ENCODE measurements at regions not wholly inside any gene's neighbourhood (a gene's known extent, or its start where the extent isn't known, plus 50 kb on each side); places are given as distances from the start of the nearest gene placed in this dataset.

- Histone ChIP-seq H3K4me1 (ENCODE audit: control extremely low read depth in 1 of 4, control insufficient read depth in 4 of 4, insufficient read depth in 4 of 4, low read length in 3 of 4) (no peaks in the 10 kb centered on the region), H3K9me3 (ENCODE audit: control extremely low read depth in 1 of 5, control insufficient read depth in 4 of 5, insufficient read depth in 2 of 5, low read depth in 1 of 5, low read length in 4 of 5) (no peaks in the 10 kb centered on the region), H3K27me3 (replicated peaks in 2 of 5; ENCODE audit: control insufficient read depth in 4 of 5, insufficient read depth in 5 of 5, low read length in 4 of 5) (no peaks in the 10 kb centered on the region), H3K4me3 (ENCODE audit: control insufficient read depth in 1 of 7, extremely low read depth in 1 of 7, insufficient read depth in 4 of 7, low read depth in 2 of 7, low read length in 6 of 7) (no peak overlapping the region), H3K27ac (ENCODE audit: insufficient read depth in 1 of 2, low read depth in 1 of 2, low read length in 2 of 2, poor library complexity in 1 of 2, severe bottlenecking in 2 of 2) (no peak overlapping the region), H3K36me3 (ENCODE audit: control insufficient read depth in 4 of 4, insufficient read depth in 4 of 4, low read length in 3 of 4) (no peaks in the 10 kb centered on the region)
- no peak for DNase-seq
- 98% methylated on average over 5 of the region's 5 CpGs for WGBS (ENCODE audit: insufficient coverage)
- ChIA-PET POLR2A (no interaction called here), CTCF (no interaction called here)
Measured at GRCh38 chr2:18399601-18400000, 160.9 kb downstream of the RDH14 start.

- no peaks in the 10 kb centered on the region for H3K4me1 ChIP-seq (ENCODE audit: control extremely low read depth in 1 of 4, control insufficient read depth in 4 of 4, insufficient read depth in 4 of 4, low read length in 3 of 4)
- no peak overlapping the region for H3K4me3 ChIP-seq (ENCODE audit: control insufficient read depth in 1 of 7, extremely low read depth in 1 of 7, insufficient read depth in 4 of 7, low read depth in 2 of 7, low read length in 6 of 7)
- H3K36me3 ChIP-seq (ENCODE audit: control insufficient read depth in 4 of 4, insufficient read depth in 4 of 4, low read length in 3 of 4): no peaks in the 10 kb centered on the region
- no peaks in the 10 kb centered on the region for H3K9me3 ChIP-seq (ENCODE audit: control extremely low read depth in 1 of 5, control insufficient read depth in 4 of 5, insufficient read depth in 2 of 5, low read depth in 1 of 5, low read length in 4 of 5)
- H3K27ac ChIP-seq (ENCODE audit: insufficient read depth in 1 of 2, low read depth in 1 of 2, low read length in 2 of 2, poor library complexity in 1 of 2, severe bottlenecking in 2 of 2): no peak overlapping the region
- POLR2A ChIA-PET: no interaction called here
- no peaks in the 10 kb centered on the region for H3K27me3 ChIP-seq (replicated peaks in 2 of 5; ENCODE audit: control insufficient read depth in 4 of 5, insufficient read depth in 5 of 5, low read length in 4 of 5)
- CTCF ChIA-PET: no interaction called here
- DNase-seq: no peak
- 90% methylated on average over 1 of the region's 1 CpG for WGBS (ENCODE audit: insufficient coverage)
Measured at GRCh38 chr2:18398833-18399232, 161.6 kb downstream of the RDH14 start.

GRCh38 chr2:18396329-18397010 is 164.0 kb downstream of the RDH14 start:
- WGBS (ENCODE audit: insufficient coverage): 15% methylated on average over 3 of the region's 9 CpGs
- no peak for DNase-seq

GRCh38 chr2:18395555-18395954 is 164.9 kb downstream of the RDH14 start:
- H3K36me3 ChIP-seq (ENCODE audit: control insufficient read depth in 4 of 4, insufficient read depth in 4 of 4, low read length in 3 of 4): no peaks in the 10 kb centered on the region
- H3K4me3 ChIP-seq (ENCODE audit: control insufficient read depth in 1 of 7, extremely low read depth in 1 of 7, insufficient read depth in 4 of 7, low read depth in 2 of 7, low read length in 6 of 7): no peak overlapping the region
- H3K27me3 ChIP-seq (replicated peaks in 2 of 5; ENCODE audit: control insufficient read depth in 4 of 5, insufficient read depth in 5 of 5, low read length in 4 of 5): no peaks in the 10 kb centered on the region
- no peaks in the 10 kb centered on the region for H3K4me1 ChIP-seq (ENCODE audit: control extremely low read depth in 1 of 4, control insufficient read depth in 4 of 4, insufficient read depth in 4 of 4, low read length in 3 of 4)
- H3K9me3 ChIP-seq (ENCODE audit: control extremely low read depth in 1 of 5, control insufficient read depth in 4 of 5, insufficient read depth in 2 of 5, low read depth in 1 of 5, low read length in 4 of 5): no peaks in the 10 kb centered on the region
- H3K27ac ChIP-seq (ENCODE audit: insufficient read depth in 1 of 2, low read depth in 1 of 2, low read length in 2 of 2, poor library complexity in 1 of 2, severe bottlenecking in 2 of 2): no peak overlapping the region
- DNase-seq: no peak
- WGBS (ENCODE audit: insufficient coverage): 100% methylated on average over 1 of the region's 5 CpGs
- POLR2A ChIA-PET: no interaction called here
- CTCF ChIA-PET: no interaction called here

More at GRCh38 chr2:18396329-18397010, 164.0 kb downstream of the RDH14 start:
- ChIA-PET POLR2A (no interaction called here), CTCF (no interaction called here)
- H3K27ac ChIP-seq (ENCODE audit: insufficient read depth in 1 of 2, low read depth in 1 of 2, low read length in 2 of 2, poor library complexity in 1 of 2, severe bottlenecking in 2 of 2): no peak overlapping the region
- no peaks in the 10 kb centered on the region for H3K4me1 ChIP-seq (ENCODE audit: control extremely low read depth in 1 of 4, control insufficient read depth in 4 of 4, insufficient read depth in 4 of 4, low read length in 3 of 4)
- H3K36me3 ChIP-seq (ENCODE audit: control insufficient read depth in 4 of 4, insufficient read depth in 4 of 4, low read length in 3 of 4): no peaks in the 10 kb centered on the region
- H3K4me3 ChIP-seq (ENCODE audit: control insufficient read depth in 1 of 7, extremely low read depth in 1 of 7, insufficient read depth in 4 of 7, low read depth in 2 of 7, low read length in 6 of 7): no peak overlapping the region
- no peaks in the 10 kb centered on the region for H3K27me3 ChIP-seq (replicated peaks in 2 of 5; ENCODE audit: control insufficient read depth in 4 of 5, insufficient read depth in 5 of 5, low read length in 4 of 5)
- H3K9me3 ChIP-seq (ENCODE audit: control extremely low read depth in 1 of 5, control insufficient read depth in 4 of 5, insufficient read depth in 2 of 5, low read depth in 1 of 5, low read length in 4 of 5): no peaks in the 10 kb centered on the region

GRCh38 chr2:18387441-18388206 is 172.8 kb downstream of the RDH14 start:
- DNase-seq: peak; percentile 39 to 73 (median 62)
- ChIA-PET POLR2A (no interaction called here), CTCF (interaction anchor here (0.8 to 1.8 kb wide), 7 partner anchors 9 to 1476 kb away, joined by 3 to 7 read pairs (median 4); no protein-coding TSS in a partner anchor)
- WGBS (ENCODE audit: insufficient coverage): 71% methylated on average over 14 of the region's 15 CpGs
- Histone ChIP-seq H3K27me3 (replicated peaks in 2 of 5; ENCODE audit: control insufficient read depth in 4 of 5, insufficient read depth in 5 of 5, low read length in 4 of 5) (peaks cover 0 to 2% (median under 1%) of the 10 kb centered on the region in 5 experiments), H3K4me3 (ENCODE audit: control insufficient read depth in 1 of 7, extremely low read depth in 1 of 7, insufficient read depth in 4 of 7, low read depth in 2 of 7, low read length in 6 of 7) (no peak overlapping the region), H3K4me1 (ENCODE audit: control extremely low read depth in 1 of 4, control insufficient read depth in 4 of 4, insufficient read depth in 4 of 4, low read length in 3 of 4) (no peaks in the 10 kb centered on the region), H3K9me3 (ENCODE audit: control extremely low read depth in 1 of 5, control insufficient read depth in 4 of 5, insufficient read depth in 2 of 5, low read depth in 1 of 5, low read length in 4 of 5) (no peaks in the 10 kb centered on the region), H3K36me3 (ENCODE audit: control insufficient read depth in 4 of 4, insufficient read depth in 4 of 4, low read length in 3 of 4) (no peaks in the 10 kb centered on the region), H3K27ac (ENCODE audit: insufficient read depth in 1 of 2, low read depth in 1 of 2, low read length in 2 of 2, poor library complexity in 1 of 2, severe bottlenecking in 2 of 2) (no peak overlapping the region)

- no peaks in the 10 kb centered on the region for H3K9me3 ChIP-seq (ENCODE audit: control extremely low read depth in 1 of 5, control insufficient read depth in 4 of 5, insufficient read depth in 2 of 5, low read depth in 1 of 5, low read length in 4 of 5)
- no peaks in the 10 kb centered on the region for H3K4me1 ChIP-seq (ENCODE audit: control extremely low read depth in 1 of 4, control insufficient read depth in 4 of 4, insufficient read depth in 4 of 4, low read length in 3 of 4)
- POLR2A ChIA-PET: no interaction called here
- CTCF ChIA-PET: no interaction called here
- no peak for DNase-seq
- no CpG with 5 or more reads among the region's 1 CpG for WGBS (ENCODE audit: insufficient coverage)
- no peaks in the 10 kb centered on the region for H3K36me3 ChIP-seq (ENCODE audit: control insufficient read depth in 4 of 4, insufficient read depth in 4 of 4, low read length in 3 of 4)
- no peak overlapping the region for H3K4me3 ChIP-seq (ENCODE audit: control insufficient read depth in 1 of 7, extremely low read depth in 1 of 7, insufficient read depth in 4 of 7, low read depth in 2 of 7, low read length in 6 of 7)
- H3K27ac ChIP-seq (ENCODE audit: insufficient read depth in 1 of 2, low read depth in 1 of 2, low read length in 2 of 2, poor library complexity in 1 of 2, severe bottlenecking in 2 of 2): no peak overlapping the region
- peaks cover 0 to 21% (median 7%) of the 10 kb centered on the region in 5 experiments for H3K27me3 ChIP-seq (replicated peaks in 2 of 5; ENCODE audit: control insufficient read depth in 4 of 5, insufficient read depth in 5 of 5, low read length in 4 of 5)
Measured at GRCh38 chr2:18384242-18384641, 176.2 kb downstream of the RDH14 start.

GRCh38 chr2:18381386-18381785 is 179.1 kb downstream of the RDH14 start:
- no peaks in the 10 kb centered on the region for H3K36me3 ChIP-seq (ENCODE audit: control insufficient read depth in 4 of 4, insufficient read depth in 4 of 4, low read length in 3 of 4)
- no peak overlapping the region for H3K4me3 ChIP-seq (ENCODE audit: control insufficient read depth in 1 of 7, extremely low read depth in 1 of 7, insufficient read depth in 4 of 7, low read depth in 2 of 7, low read length in 6 of 7)
- CTCF ChIA-PET: interaction anchor here (0.6 kb wide), 1 partner anchor 17 kb away, joined by 3 read pairs; no protein-coding TSS in a partner anchor
- no peak overlapping the region for H3K27ac ChIP-seq (ENCODE audit: insufficient read depth in 1 of 2, low read depth in 1 of 2, low read length in 2 of 2, poor library complexity in 1 of 2, severe bottlenecking in 2 of 2)
- H3K27me3 ChIP-seq (replicated peaks in 2 of 5; ENCODE audit: control insufficient read depth in 4 of 5, insufficient read depth in 5 of 5, low read length in 4 of 5): peaks cover 0 to 21% (median 7%) of the 10 kb centered on the region in 5 experiments
- H3K4me1 ChIP-seq (ENCODE audit: control extremely low read depth in 1 of 4, control insufficient read depth in 4 of 4, insufficient read depth in 4 of 4, low read length in 3 of 4): no peaks in the 10 kb centered on the region
- no peak for DNase-seq
- POLR2A ChIA-PET: no interaction called here
- H3K9me3 ChIP-seq (ENCODE audit: control extremely low read depth in 1 of 5, control insufficient read depth in 4 of 5, insufficient read depth in 2 of 5, low read depth in 1 of 5, low read length in 4 of 5): no peaks in the 10 kb centered on the region
